Ishikawa (cell line): ENCODE measurements at regions not wholly inside any gene's neighbourhood (a gene's known extent, or its start where the extent isn't known, plus 50 kb on each side); places are given as distances from the start of the nearest gene placed in this dataset.

ENCODE experiments used
- CREB1 ChIP-seq: IDR thresholded peaks from 2 replicates; pipeline ENCODE4 v1.6.1; 2012; ENCODE audit warnings: low read depth
- EGR1 ChIP-seq: IDR thresholded peaks from 2 replicates; pipeline ENCODE4 v1.6.1; 2012
- RAD21 ChIP-seq: IDR thresholded peaks from 2 replicates; pipeline ENCODE4 v1.6.1; 2012; ENCODE audit warnings: low read depth
- TAF1 ChIP-seq: IDR thresholded peaks from 2 replicates; pipeline ENCODE4 v1.6.1; 2012; ENCODE audit warnings: low read depth, mild to moderate bottlenecking
- TCF12 ChIP-seq: IDR thresholded peaks from 2 replicates; pipeline ENCODE4 v1.6.1; 2012; ENCODE audit warnings: low read depth
- TEAD4 ChIP-seq: IDR thresholded peaks from 2 replicates; pipeline ENCODE4 v1.6.1; 2012
- YY1 ChIP-seq: IDR thresholded peaks from 2 replicates; pipeline ENCODE4 v1.6.1; 2012; ENCODE audit warnings: low read depth
- TF ChIP-seq, protein P1 (sequence below): IDR thresholded peaks from 2 replicates; pipeline ENCODE4 v1.6.1; 2012
- TF ChIP-seq, protein P2 (sequence below): IDR thresholded peaks from 2 replicates; pipeline ENCODE4 v1.6.1; 2012; ENCODE audit warnings: low read depth, mild to moderate bottlenecking
- TF ChIP-seq, protein P3 (sequence below): IDR thresholded peaks from 2 replicates; pipeline ENCODE4 v1.6.1; 2012

DNA sequence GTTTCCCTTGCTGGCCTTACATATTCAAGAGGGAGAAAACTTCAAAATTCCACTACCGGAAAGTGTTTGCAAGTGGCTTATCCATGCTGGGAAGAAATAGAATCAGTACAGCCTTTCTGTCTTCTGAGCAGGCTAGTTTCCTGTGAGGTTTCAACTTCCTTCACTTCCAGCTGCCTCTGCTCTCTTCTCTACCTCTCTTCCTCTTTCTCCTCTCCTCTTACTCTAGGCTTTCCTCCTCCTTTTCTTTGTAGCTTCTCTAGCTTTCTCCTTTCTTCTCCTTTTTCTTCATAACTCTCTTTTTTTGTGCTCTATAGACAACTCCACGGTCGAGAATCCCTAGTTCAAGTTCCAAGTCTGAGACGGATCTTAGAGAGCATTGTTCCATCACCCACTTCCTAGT lies 421.8 kb downstream of the ETS1 start:
- TF ChIP-seq, protein P1, sequence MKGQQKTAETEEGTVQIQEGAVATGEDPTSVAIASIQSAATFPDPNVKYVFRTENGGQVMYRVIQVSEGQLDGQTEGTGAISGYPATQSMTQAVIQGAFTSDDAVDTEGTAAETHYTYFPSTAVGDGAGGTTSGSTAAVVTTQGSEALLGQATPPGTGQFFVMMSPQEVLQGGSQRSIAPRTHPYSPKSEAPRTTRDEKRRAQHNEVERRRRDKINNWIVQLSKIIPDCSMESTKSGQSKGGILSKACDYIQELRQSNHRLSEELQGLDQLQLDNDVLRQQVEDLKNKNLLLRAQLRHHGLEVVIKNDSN, result no peak
- TF ChIP-seq RAD21 (no peak), TEAD4 (no peak), EGR1 (no peak), TCF12 (no peak), CREB1 (no peak), TAF1 (no peak), YY1 (no peak)
- TF ChIP-seq, protein P2, sequence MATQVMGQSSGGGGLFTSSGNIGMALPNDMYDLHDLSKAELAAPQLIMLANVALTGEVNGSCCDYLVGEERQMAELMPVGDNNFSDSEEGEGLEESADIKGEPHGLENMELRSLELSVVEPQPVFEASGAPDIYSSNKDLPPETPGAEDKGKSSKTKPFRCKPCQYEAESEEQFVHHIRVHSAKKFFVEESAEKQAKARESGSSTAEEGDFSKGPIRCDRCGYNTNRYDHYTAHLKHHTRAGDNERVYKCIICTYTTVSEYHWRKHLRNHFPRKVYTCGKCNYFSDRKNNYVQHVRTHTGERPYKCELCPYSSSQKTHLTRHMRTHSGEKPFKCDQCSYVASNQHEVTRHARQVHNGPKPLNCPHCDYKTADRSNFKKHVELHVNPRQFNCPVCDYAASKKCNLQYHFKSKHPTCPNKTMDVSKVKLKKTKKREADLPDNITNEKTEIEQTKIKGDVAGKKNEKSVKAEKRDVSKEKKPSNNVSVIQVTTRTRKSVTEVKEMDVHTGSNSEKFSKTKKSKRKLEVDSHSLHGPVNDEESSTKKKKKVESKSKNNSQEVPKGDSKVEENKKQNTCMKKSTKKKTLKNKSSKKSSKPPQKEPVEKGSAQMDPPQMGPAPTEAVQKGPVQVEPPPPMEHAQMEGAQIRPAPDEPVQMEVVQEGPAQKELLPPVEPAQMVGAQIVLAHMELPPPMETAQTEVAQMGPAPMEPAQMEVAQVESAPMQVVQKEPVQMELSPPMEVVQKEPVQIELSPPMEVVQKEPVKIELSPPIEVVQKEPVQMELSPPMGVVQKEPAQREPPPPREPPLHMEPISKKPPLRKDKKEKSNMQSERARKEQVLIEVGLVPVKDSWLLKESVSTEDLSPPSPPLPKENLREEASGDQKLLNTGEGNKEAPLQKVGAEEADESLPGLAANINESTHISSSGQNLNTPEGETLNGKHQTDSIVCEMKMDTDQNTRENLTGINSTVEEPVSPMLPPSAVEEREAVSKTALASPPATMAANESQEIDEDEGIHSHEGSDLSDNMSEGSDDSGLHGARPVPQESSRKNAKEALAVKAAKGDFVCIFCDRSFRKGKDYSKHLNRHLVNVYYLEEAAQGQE, result no peak
- TF ChIP-seq, protein P3, sequence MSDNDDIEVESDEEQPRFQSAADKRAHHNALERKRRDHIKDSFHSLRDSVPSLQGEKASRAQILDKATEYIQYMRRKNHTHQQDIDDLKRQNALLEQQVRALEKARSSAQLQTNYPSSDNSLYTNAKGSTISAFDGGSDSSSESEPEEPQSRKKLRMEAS, result no peak
